ENCODE measurements at regions not wholly inside any gene's neighbourhood (a gene's known extent, or its start where the extent isn't known, plus 50 kb on each side); places are given as distances from the start of the nearest gene placed in this dataset.

GRCh38 chr4:28557755-28558154 is 1697.1 kb downstream of the STIM2 start:
- H3K9me3 ChIP-seq (replicated peaks): peaks cover 14% of the 10 kb centered on the region

GRCh38 chr4:28558895-28559294 is 1698.3 kb downstream of the STIM2 start:
- intact Hi-C loops (cut with micrococcal nuclease): no loop called here
- Histone ChIP-seq H3K4me1 (no peaks in the 10 kb centered on the region), H3K27ac (replicated peaks) (no peak overlapping the region), H3K27me3 (ENCODE audit: low read depth) (no peaks in the 10 kb centered on the region), H3K9me3 (replicated peaks) (peaks cover 2% of the 10 kb centered on the region), H3K4me3 (no peak overlapping the region), H3K36me3 (no peaks in the 10 kb centered on the region)
- no peak for DNase-seq
- no peak for TF ChIP-seq CTCF (IDR thresholded peaks at IDR 0.05; ENCODE audit: borderline replicate concordance)

More at GRCh38 chr4:28557755-28558154, 1697.1 kb downstream of the STIM2 start:
- Histone ChIP-seq H3K27me3 (ENCODE audit: low read depth) (no peaks in the 10 kb centered on the region), H3K36me3 (no peaks in the 10 kb centered on the region), H3K27ac (replicated peaks) (no peak overlapping the region), H3K4me1 (no peaks in the 10 kb centered on the region), H3K4me3 (no peak overlapping the region)
- TF ChIP-seq CTCF (IDR thresholded peaks at IDR 0.05; ENCODE audit: borderline replicate concordance): no peak
- intact Hi-C loops (cut with micrococcal nuclease): no loop called here
- DNase-seq: no peak

- no peak overlapping the region for H3K27ac ChIP-seq (replicated peaks)
- no peak for DNase-seq
- H3K36me3 ChIP-seq: no peaks in the 10 kb centered on the region
- H3K4me3 ChIP-seq: no peak overlapping the region
- no peak for TF ChIP-seq CTCF (IDR thresholded peaks at IDR 0.05; ENCODE audit: borderline replicate concordance)
- H3K4me1 ChIP-seq: no peaks in the 10 kb centered on the region
- intact Hi-C loops (cut with micrococcal nuclease): no loop called here
- no peaks in the 10 kb centered on the region for H3K27me3 ChIP-seq (ENCODE audit: low read depth)
- H3K9me3 ChIP-seq (replicated peaks): no peaks in the 10 kb centered on the region
These were observed 1702.3 kb downstream of the STIM2 start for GRCh38 chr4:28562913-28563312.

GRCh38 chr4:28565396-28565795 is 1704.8 kb downstream of the STIM2 start:
- intact Hi-C loops (cut with micrococcal nuclease): no loop called here
- H3K4me3 ChIP-seq: no peak overlapping the region
- H3K27me3 ChIP-seq (ENCODE audit: low read depth): no peaks in the 10 kb centered on the region
- H3K27ac ChIP-seq (replicated peaks): no peak overlapping the region
- H3K36me3 ChIP-seq: no peaks in the 10 kb centered on the region
- TF ChIP-seq CTCF (IDR thresholded peaks at IDR 0.05; ENCODE audit: borderline replicate concordance): no peak
- no peaks in the 10 kb centered on the region for H3K4me1 ChIP-seq
- H3K9me3 ChIP-seq (replicated peaks): no peaks in the 10 kb centered on the region
- DNase-seq: no peak

GRCh38 chr4:28600958-28601357 is 1740.3 kb downstream of the STIM2 start:
- intact Hi-C loops (cut with micrococcal nuclease): no loop called here
- H3K4me3 ChIP-seq: no peak overlapping the region
- no peaks in the 10 kb centered on the region for H3K4me1 ChIP-seq
- no peak for TF ChIP-seq CTCF (IDR thresholded peaks at IDR 0.05; ENCODE audit: borderline replicate concordance)
- no peaks in the 10 kb centered on the region for H3K27me3 ChIP-seq (ENCODE audit: low read depth)
- H3K9me3 ChIP-seq (replicated peaks): no peaks in the 10 kb centered on the region
- H3K36me3 ChIP-seq: no peaks in the 10 kb centered on the region
- H3K27ac ChIP-seq (replicated peaks): no peak overlapping the region
- no peak for DNase-seq

- intact Hi-C loops (cut with micrococcal nuclease): no loop called here
- no peak for TF ChIP-seq CTCF (IDR thresholded peaks at IDR 0.05; ENCODE audit: borderline replicate concordance)
- Histone ChIP-seq H3K27me3 (ENCODE audit: low read depth) (no peaks in the 10 kb centered on the region), H3K4me3 (no peak overlapping the region), H3K36me3 (no peaks in the 10 kb centered on the region), H3K27ac (replicated peaks) (no peak overlapping the region), H3K4me1 (no peaks in the 10 kb centered on the region), H3K9me3 (replicated peaks) (peaks cover 7% of the 10 kb centered on the region)
- DNase-seq: no peak
These were observed 1761.0 kb downstream of the STIM2 start for GRCh38 chr4:28621591-28621990.
